ENCODE measurements at regions not wholly inside any gene's neighbourhood (a gene's known extent, or its start where the extent isn't known, plus 50 kb on each side); places are given as distances from the start of the nearest gene placed in this dataset.

DNA sequence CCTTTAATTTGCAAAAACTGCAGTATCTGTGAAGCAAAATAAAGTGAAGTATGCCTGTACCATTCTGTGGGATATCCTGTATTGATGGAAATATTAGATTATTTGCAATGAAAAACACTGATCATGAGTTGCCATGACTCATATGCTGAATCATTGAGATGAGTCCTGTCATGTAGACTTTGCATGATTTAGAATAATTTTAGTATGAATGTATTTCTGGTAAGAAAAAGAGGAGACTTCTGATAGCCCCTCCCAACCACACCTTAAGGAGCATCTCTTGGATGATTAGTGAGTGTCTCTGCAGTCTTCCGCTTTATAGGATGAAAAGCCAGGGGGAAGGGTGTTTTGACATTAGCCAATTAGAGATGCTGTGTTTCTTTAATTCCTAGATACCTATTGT is 55.2 kb upstream of the PTGS2 start:
- no peak for DNase-seq (ENCODE audit: low spot score)

DNA sequence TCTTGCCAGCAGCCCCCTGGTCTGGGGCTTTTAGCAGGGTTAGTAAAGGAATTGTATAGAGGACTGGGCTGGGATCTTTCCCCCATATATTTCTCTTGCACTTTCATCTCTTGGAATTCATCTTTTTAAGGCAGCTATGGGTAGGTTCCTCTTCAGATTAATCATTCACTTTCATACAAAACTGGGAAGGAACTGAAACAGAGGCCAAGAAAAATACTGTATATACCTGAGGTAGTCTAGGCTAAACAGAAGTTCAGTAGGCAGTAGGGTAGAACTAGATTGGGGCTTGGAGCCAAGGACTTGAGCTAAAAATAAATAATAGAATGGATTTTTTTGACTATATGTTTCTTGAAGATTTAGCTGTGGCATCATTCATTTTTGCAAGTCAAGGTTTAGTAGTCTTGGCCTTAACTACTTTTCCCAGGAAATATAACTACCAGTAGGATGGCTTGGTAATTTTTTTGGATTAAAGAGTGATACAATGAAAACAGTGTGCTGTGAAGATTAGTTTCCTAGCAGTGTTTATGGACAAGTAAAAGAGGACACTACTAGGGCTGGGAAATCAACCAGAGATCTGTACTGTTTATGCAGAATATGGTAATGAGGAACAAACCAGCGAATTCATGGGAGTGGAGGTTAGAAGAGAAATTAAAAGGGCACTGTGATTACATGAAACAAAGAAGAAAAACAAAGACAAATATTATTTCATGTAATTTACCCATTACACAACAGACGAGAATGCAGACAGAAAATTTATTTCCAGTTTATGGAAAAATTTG is 50.9 kb upstream of the PTGS2 start:
- no peak for DNase-seq (ENCODE audit: low spot score)
